Loucy (cell line): ENCODE measurements at regions not wholly inside any gene's neighbourhood (a gene's known extent, or its start where the extent isn't known, plus 50 kb on each side); places are given as distances from the start of the nearest gene placed in this dataset.

Experiments
- H2AFZ ChIP-seq: fragments of 200-600 bp; sonication (generic); 2 replicates; pipeline ENCODE4 v1.6.0; 2016; ENCODE audit warnings: antibody characterized with exemption, mild to moderate bottlenecking, low read length, moderate library complexity
- H3F3A ChIP-seq: fragments of 200-600 bp; 2 replicates; pipeline ENCODE4 v1.6.0; 2016; ENCODE audit warnings: antibody characterized with exemption, low read depth, mild to moderate bottlenecking
- H3K27me3 ChIP-seq: fragments of 200-600 bp; sonication (generic); 2 replicates; pipeline ENCODE4 v1.6.1; 2014; ENCODE audit warnings: low read length, mild to moderate bottlenecking; ENCODE audit not compliant: insufficient read depth, poor library complexity, severe bottlenecking
- H3K36me3 ChIP-seq: fragments of 200-600 bp; sonication (generic); 2 replicates; pipeline ENCODE4 v1.6.1; 2016; ENCODE audit warnings: low read length; ENCODE audit not compliant: insufficient read depth
- H3K4me1 ChIP-seq: fragments of 200-600 bp; sonication (generic); 2 replicates; pipeline ENCODE4 v1.5.1; 2014; ENCODE audit warnings: low read length, mild to moderate bottlenecking; ENCODE audit not compliant: insufficient read depth, poor library complexity, severe bottlenecking
- H3K4me2 ChIP-seq: fragments of 200-600 bp; sonication (generic); 2 replicates; pipeline ENCODE4 v1.6.0; 2014; ENCODE audit warnings: antibody characterized with exemption, low read length, low read depth, mild to moderate bottlenecking; ENCODE audit not compliant: poor library complexity, severe bottlenecking
- H3K4me3 ChIP-seq: fragments of 200-600 bp; sonication (generic); 2 replicates; pipeline ENCODE4 v1.5.1; 2014; ENCODE audit warnings: low read length, mild to moderate bottlenecking, mixed read lengths; ENCODE audit not compliant: poor library complexity, severe bottlenecking
- H3K79me2 ChIP-seq: fragments of 200-600 bp; sonication (generic); 2 replicates; pipeline ENCODE4 v1.6.1; 2014; ENCODE audit warnings: low read length; ENCODE audit not compliant: insufficient read depth
- H3K9ac ChIP-seq: fragments of 200-600 bp; sonication (generic); 2 replicates; pipeline ENCODE4 v1.6.0; 2014; ENCODE audit warnings: mild to moderate bottlenecking, low read depth, low read length, moderate library complexity; ENCODE audit not compliant: poor library complexity, severe bottlenecking
- H3K9me2 ChIP-seq: fragments of 200-600 bp; sonication (generic); replicated peaks from 2 replicates; pipeline ENCODE4 v1.6.1; 2016; ENCODE audit warnings: low read depth, low read length, mixed read lengths
- H3K9me3 ChIP-seq: fragments of 200-600 bp; sonication (generic); 2 replicates; pipeline ENCODE4 v1.6.1; 2014; ENCODE audit warnings: mild to moderate bottlenecking, antibody characterized with exemption, low read length, low read depth; ENCODE audit not compliant: insufficient read depth
- H4K20me1 ChIP-seq: fragments of 200-600 bp; sonication (generic); 2 replicates; pipeline ENCODE4 v1.6.0; 2014; ENCODE audit warnings: antibody characterized with exemption, low read length, mild to moderate bottlenecking; ENCODE audit not compliant: insufficient read depth, poor library complexity, severe bottlenecking
- EZH2phosphoT487 ChIP-seq: fragments of 200-600 bp; IDR thresholded peaks from 2 replicates; pipeline ENCODE4 v1.6.1; 2018; ENCODE audit warnings: antibody characterized with exemption, mild to moderate bottlenecking, moderate library complexity, borderline replicate concordance
- TF ChIP-seq, protein P1 (sequence below): fragments of 200-600 bp; sonication (generic); conservative IDR thresholded peaks from 2 replicates; pipeline ENCODE4 v1.5.1; 2014; ENCODE audit warnings: mild to moderate bottlenecking, antibody characterized with exemption, low read length

DNA sequence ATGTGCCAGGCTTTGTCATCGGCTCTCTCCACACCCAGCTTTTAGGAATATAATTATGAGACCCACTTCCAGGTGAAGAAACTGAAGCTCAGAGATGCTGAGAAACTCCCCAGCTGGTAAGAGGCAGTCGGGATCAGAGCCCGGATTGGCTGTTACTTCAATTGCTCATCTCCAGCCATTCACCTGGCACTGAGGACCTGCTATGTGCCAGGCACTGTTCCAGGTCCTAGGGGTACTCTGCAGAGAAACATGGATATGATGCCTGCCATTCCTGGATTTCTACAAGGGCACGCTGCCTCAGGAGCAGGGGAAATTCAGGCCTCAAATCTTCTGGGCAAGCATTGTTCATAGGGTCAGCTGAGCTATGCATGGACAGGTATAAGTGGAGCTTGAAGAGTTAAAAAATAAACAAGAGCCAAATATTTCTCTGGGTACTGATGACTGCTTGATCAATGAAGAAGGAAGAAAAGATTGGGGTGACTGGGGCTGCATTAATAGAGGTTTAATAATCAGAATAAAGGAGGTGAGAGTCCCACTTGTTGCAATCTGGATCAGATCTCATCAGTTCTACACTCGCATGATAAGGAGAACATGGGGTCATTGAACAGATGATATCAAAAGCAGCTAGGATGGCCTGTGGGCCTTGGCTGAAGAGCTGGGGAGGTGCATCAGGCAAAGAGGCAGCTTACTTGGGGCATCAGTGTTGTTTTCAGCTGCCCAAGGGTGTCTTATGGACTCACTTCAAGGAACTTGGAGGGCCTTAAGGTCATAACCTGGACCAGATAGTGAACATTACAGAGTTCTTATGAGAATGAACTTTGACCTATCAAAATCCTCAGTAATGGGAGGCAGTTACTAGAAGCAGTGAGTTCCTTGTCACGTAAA lies 80.9 kb upstream of the TOX2 start:
- no peak overlapping the region for H3K4me3 ChIP-seq
- no peaks in the 10 kb centered on the region for H3K79me2 ChIP-seq
- TF ChIP-seq, protein P1, sequence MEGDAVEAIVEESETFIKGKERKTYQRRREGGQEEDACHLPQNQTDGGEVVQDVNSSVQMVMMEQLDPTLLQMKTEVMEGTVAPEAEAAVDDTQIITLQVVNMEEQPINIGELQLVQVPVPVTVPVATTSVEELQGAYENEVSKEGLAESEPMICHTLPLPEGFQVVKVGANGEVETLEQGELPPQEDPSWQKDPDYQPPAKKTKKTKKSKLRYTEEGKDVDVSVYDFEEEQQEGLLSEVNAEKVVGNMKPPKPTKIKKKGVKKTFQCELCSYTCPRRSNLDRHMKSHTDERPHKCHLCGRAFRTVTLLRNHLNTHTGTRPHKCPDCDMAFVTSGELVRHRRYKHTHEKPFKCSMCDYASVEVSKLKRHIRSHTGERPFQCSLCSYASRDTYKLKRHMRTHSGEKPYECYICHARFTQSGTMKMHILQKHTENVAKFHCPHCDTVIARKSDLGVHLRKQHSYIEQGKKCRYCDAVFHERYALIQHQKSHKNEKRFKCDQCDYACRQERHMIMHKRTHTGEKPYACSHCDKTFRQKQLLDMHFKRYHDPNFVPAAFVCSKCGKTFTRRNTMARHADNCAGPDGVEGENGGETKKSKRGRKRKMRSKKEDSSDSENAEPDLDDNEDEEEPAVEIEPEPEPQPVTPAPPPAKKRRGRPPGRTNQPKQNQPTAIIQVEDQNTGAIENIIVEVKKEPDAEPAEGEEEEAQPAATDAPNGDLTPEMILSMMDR, result no peak
- peaks cover 5% of the 10 kb centered on the region for H3K4me1 ChIP-seq
- no peak overlapping the region for H3K4me2 ChIP-seq
- H4K20me1 ChIP-seq, result no peaks in the 10 kb centered on the region
- H2AFZ ChIP-seq, result no peak overlapping the region
- H3K36me3 ChIP-seq, result no peaks in the 10 kb centered on the region
- no peaks in the 10 kb centered on the region for H3K9me3 ChIP-seq
- no peaks in the 10 kb centered on the region for H3K9me2 ChIP-seq
- H3K9ac ChIP-seq, result no peak overlapping the region
- no peaks in the 10 kb centered on the region for H3F3A ChIP-seq
- no peaks in the 10 kb centered on the region for H3K27me3 ChIP-seq

DNA sequence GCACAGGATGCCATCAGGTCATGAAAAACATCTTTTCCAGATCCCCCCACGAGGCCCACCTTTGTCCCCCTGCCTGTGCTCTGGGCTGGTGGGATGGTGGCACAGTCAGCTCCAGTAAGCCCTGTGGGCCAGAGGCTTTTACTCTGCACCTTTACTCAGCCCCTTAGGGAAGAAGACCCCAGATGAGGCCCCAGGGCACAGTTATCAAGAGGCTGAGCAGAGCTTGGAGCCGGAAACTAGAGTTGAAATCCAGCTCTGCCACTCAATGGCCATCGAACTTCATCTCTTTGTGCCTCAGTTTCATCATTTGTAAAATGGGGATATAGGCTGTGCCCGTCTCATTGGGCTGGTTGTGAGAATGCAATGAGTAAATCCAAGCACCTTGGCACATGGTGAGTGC lies 81.7 kb upstream of the TOX2 start:
- Histone ChIP-seq H3K4me2 (no peak overlapping the region), H3K79me2 (no peaks in the 10 kb centered on the region), H3K4me3 (no peak overlapping the region), H3F3A (no peaks in the 10 kb centered on the region), H3K4me1 (no peaks in the 10 kb centered on the region), H3K9ac (no peak overlapping the region), H4K20me1 (no peaks in the 10 kb centered on the region), H3K9me2 (no peaks in the 10 kb centered on the region), H2AFZ (no peak overlapping the region), H3K36me3 (no peaks in the 10 kb centered on the region), H3K27me3 (no peaks in the 10 kb centered on the region), H3K9me3 (no peaks in the 10 kb centered on the region)
- TF ChIP-seq, protein P1, result no peak
- TF ChIP-seq EZH2phosphoT487, result no peak

DNA sequence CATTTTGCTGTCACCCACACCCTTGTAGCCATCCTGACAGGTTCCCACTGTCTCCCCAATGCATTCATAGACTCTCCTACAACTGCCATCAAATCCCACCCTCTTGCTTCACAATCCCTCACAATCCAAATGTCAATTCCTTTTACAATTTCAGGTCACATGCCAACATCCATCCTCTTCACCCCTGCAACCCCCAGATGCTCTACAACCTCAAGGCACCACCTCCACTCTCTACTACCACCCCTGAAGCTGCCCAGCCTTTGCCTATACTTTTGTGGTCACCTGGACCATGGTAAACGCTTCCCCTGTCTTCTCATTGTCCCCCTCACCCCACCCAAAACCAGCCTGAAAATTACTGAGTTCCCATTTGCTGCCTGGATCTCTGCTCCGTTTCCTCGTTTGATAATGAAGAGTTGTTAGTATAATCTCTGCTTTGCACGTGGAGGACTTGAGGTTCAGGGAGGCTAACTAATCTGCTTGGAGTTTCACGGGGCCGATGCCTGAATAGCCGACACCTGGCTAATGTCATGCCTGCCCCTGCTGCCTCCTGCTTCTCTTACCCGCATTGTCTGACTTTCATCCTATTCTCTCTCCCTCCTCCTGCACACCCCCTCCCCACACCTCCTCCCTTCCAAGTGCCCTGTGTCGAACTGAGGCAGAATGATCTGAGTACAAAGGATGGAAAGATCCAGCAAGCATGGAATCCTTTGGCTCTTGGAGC lies 82.4 kb upstream of the TOX2 start:
- Histone ChIP-seq H3K4me1 (no peaks in the 10 kb centered on the region), H4K20me1 (no peaks in the 10 kb centered on the region), H3K4me2 (no peak overlapping the region), H3K9ac (no peak overlapping the region), H3K9me3 (no peaks in the 10 kb centered on the region), H3K4me3 (no peak overlapping the region), H3F3A (no peaks in the 10 kb centered on the region), H3K36me3 (no peaks in the 10 kb centered on the region), H2AFZ (no peak overlapping the region), H3K27me3 (no peaks in the 10 kb centered on the region), H3K79me2 (no peaks in the 10 kb centered on the region), H3K9me2 (no peaks in the 10 kb centered on the region)
- no peak for TF ChIP-seq EZH2phosphoT487
- TF ChIP-seq, protein P1, result no peak
